Activated naive CD4-positive, alpha-beta T cell treated with anti-CD3 and anti-CD28 coated beads for 36 hours (primary cell): ENCODE measurements at regions not wholly inside any gene's neighbourhood (a gene's known extent, or its start where the extent isn't known, plus 50 kb on each side); places are given as distances from the start of the nearest gene placed in this dataset.

Experiments used
- CTCF ChIA-PET: fragments of 350-600 bp; sonication (Branson Sonifier 250); formaldehyde crosslinking; loops from one replicate; lab custom pipeline; 2021; ENCODE audit warnings: antibody characterized with exemption; lab: Charles Lee
- DNase-seq: peaks from one replicate; pipeline ENCODE4 v3.0.0-alpha.2; 2020
- H3K27ac Mint-ChIP-seq: one replicate; pipeline ENCODE4 v1.8.0; 2021; ENCODE audit warnings: mild to moderate bottlenecking, mixed read lengths
- H3K27me3 Mint-ChIP-seq: one replicate; pipeline ENCODE4 v1.8.0; 2021; ENCODE audit warnings: low read depth, mixed read lengths
- H3K36me3 Mint-ChIP-seq: one replicate; pipeline ENCODE4 v1.8.0; 2021; ENCODE audit warnings: low read depth, mixed read lengths
- H3K4me1 Mint-ChIP-seq: one replicate; pipeline ENCODE4 v1.8.0; 2021; ENCODE audit warnings: low read depth, mixed read lengths
- H3K4me3 Mint-ChIP-seq: one replicate; pipeline ENCODE4 v1.8.0; 2021; ENCODE audit warnings: mild to moderate bottlenecking, moderate library complexity, mixed read lengths
- H3K9me3 Mint-ChIP-seq: one replicate; pipeline ENCODE4 v1.8.0; 2021; ENCODE audit warnings: mixed read lengths
- intact Hi-C: fragments of 100-400 bp; cut with micrococcal nuclease; formaldehyde crosslinking; loops from one replicate; pipeline ENCODE4 v1.15.1; 2023

DNA sequence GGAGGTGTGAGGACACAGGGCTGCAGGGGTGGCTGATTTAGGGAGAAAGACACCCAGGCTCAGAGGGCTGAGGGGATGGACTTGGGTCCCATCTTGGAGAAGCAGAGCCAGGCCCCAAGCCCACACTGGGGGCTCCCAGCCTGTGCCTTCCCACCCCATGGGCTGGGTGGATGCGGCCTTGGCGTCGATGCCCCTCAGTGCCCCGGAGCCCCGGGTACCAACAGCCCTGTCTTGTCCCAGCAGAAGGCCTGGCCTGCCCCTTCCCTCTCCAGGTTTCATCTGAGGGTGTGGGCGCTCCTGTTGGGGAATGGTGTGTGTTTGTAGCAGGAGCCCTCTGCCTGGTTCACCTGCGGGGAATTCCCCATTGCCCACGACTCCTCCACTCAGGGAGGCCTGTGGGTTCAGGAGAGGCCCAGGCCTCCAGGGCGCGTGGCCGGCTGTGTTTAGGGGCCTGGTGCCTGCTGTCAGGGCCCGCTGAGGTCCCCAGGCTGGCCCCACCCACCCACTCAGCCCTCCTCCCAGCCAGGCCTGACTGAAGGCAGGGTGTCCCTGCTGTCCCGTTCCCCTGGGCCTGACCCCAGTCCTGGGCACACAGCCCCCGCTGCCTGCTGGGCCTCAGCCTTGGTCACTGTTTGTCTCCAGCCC, 51.1 kb upstream of the BEGAIN start:
- Mint-ChIP-seq H3K27me3 (no peaks in the 10 kb centered on the region), H3K4me1 (peaks cover 35% of the 10 kb centered on the region), H3K9me3 (no peaks in the 10 kb centered on the region), H3K36me3 (no peaks in the 10 kb centered on the region), H3K4me3 (no peak overlapping the region), H3K27ac (no peak overlapping the region)
- CTCF ChIA-PET, result no interaction called here
- no peak for DNase-seq
- intact Hi-C loops, result no loop called here

DNA sequence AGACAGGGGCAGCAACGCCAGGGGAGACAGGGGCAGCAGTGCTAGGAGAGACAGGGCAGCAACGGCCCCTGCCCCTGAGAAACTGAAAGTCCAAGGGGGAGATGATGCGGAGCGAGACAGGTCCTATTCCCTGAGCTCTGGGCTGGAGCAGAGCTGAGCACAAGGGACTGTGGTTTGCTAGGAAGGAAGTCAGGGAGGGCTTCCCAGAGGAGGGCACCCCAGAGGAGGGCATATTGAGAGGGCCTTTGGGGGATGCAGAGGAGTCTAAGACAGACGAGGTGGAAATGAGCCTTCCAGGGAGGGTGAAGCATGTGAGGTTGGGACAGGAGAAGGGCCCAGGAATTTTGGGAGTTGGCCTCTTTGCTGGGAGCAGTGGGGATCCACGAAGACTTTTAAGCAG, 52.1 kb upstream of the BEGAIN start:
- DNase-seq, result no peak
- Mint-ChIP-seq H3K4me3 (no peak overlapping the region), H3K27ac (no peak overlapping the region), H3K4me1 (peaks cover 35% of the 10 kb centered on the region), H3K27me3 (no peaks in the 10 kb centered on the region), H3K36me3 (no peaks in the 10 kb centered on the region), H3K9me3 (no peaks in the 10 kb centered on the region)
- CTCF ChIA-PET, result interaction anchor here (0.7 to 2.7 kb wide), 3 partner anchors 14 to 254 kb away, joined by 3 to 10 read pairs (median 3); no protein-coding TSS in a partner anchor
- intact Hi-C loops, result no loop called here

DNA sequence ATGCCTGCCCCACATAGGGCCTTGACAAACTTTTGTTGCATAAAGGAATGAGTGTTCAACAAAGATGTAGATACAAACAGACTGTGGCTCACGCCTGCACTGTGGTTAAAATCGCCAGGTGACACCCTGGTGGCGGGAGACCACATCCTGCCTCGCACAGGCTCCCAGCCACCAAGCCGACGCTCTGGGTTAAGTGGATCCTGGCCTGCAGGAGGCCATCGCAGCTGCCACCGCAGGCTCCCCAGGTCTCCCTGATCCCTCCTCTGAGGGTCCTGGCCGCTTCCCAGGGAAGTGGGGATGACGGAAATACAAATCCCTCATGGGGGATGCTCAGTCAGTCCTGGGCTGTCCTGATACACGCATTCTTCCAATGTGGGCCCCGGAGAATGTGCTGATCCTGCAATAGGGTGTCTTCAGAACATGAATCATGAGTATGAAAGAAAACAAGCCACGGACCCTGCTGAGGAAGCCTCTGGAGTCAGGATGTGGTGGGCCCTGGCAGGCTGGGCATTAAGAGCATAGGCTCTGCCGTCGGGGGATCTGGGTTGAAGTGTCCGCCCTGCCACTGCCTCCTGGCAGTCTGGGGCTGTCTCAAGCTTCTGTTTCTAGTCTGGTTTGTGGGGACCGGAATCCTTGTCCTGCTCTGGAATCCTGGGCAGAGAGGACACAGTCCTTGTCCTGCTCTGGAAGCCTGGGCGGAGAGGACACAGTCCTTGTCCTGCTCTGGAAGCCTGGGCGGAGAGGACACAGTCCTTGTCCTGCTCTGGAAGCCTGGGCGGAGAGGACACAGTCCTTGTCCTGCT, 53.5 kb upstream of the BEGAIN start:
- Mint-ChIP-seq H3K27me3 (no peaks in the 10 kb centered on the region), H3K27ac (peak overlapping the region; percentile 58), H3K9me3 (no peaks in the 10 kb centered on the region), H3K4me1 (peaks cover 49% of the 10 kb centered on the region), H3K4me3 (no peak overlapping the region), H3K36me3 (no peaks in the 10 kb centered on the region)
- peak; percentile 90 for DNase-seq
- intact Hi-C loops, result loop anchor here (1.0 to 10.0 kb wide), 2 partner anchors 53 to 336 kb away; partner anchors contain the start of genes BEGAIN and SLC25A29
- CTCF ChIA-PET, result interaction anchor here (2.7 kb wide), 1 partner anchor 256 kb away, joined by 10 read pairs; no protein-coding TSS in a partner anchor

DNA sequence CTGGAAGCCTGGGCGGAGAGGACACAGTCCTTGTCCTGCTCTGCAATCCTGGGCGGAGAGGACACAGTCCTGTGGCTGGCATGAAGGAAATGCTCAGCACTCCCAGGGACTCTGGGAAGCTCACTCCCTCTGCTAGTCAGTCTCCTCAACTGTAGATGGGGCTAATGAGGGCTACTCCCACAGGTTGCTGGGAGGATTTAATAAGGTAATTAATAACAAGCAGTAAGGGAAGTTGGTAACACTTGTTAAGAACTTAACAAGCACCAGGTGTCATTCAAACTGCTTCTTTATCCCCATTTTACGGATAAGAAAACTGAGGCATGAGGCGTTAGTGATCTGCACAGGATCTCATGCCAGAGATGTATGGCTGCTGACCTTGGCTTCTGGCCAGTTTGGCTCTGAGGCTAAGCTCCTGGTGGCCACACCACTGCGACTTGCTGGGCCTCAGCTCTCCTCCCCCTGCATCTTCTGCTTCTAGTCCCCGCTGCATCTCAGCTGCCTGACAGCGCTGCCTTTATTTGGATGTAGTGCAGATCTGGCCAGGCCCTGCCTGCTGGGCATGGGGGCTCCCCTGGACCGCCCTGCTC, 54.1 kb upstream of the BEGAIN start:
- intact Hi-C loops, result loop anchor here (10.0 kb wide), 1 partner anchor 337 kb away; the partner anchor contains the start of gene SLC25A29
- Mint-ChIP-seq H3K4me3 (no peak overlapping the region), H3K9me3 (no peaks in the 10 kb centered on the region), H3K4me1 (peaks cover 51% of the 10 kb centered on the region), H3K27ac (no peak overlapping the region), H3K36me3 (no peaks in the 10 kb centered on the region), H3K27me3 (no peaks in the 10 kb centered on the region)
- CTCF ChIA-PET, result interaction anchor here (2.7 kb wide), 1 partner anchor 256 kb away, joined by 10 read pairs; no protein-coding TSS in a partner anchor
- DNase-seq, result no peak

DNA sequence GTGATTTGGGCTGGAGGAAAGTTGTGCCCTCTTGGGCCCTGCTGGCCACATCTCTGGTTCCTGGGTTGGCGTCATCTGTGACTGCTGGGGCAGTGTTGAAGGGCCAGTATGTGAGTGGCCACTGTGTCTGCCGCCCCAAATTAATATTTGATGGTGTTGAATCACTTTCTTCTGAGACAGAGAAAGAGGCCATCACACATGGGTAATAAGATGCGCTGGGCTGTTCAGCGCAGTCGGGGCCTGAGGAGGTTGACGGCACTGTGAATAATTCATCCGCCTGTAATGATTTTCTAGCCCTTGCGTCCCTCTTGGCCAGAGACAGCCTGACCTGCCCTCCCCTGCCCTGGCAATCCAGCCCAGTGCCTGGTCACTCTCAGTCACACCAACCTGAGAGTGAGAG, 56.2 kb upstream of the BEGAIN start:
- Mint-ChIP-seq H3K9me3 (no peaks in the 10 kb centered on the region), H3K36me3 (no peaks in the 10 kb centered on the region), H3K4me3 (no peak overlapping the region), H3K4me1 (peaks cover 49% of the 10 kb centered on the region), H3K27ac (no peak overlapping the region), H3K27me3 (no peaks in the 10 kb centered on the region)
- intact Hi-C loops, result loop anchor here (10.0 kb wide), 1 partner anchor 339 kb away; the partner anchor contains the start of gene SLC25A29
- CTCF ChIA-PET, result interaction anchor here (1.0 to 1.2 kb wide), 3 partner anchors 12 to 260 kb away, joined by 3 to 5 read pairs (median 3); no protein-coding TSS in a partner anchor
- no peak for DNase-seq

DNA sequence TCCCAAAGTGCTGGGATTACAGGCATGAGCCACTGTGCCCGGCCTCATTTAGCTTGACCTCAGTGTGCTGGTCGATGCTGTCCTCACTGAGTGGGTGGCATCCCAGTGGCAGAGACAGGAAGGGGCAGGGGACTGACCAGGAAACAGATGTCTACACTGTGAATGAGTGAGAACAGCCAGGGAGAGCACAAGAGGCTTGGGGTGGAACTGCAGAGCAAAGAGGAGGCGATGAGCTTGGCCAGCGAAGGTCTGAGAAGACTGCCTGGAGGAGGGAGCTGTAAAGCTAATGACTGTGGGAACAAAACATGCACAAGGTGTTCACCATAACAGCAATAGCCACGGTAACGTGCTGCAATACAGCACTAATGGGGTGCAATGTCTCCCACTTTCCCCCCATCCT, 57.2 kb upstream of the BEGAIN start:
- no peak overlapping the region for H3K4me3 Mint-ChIP-seq
- no peak overlapping the region for H3K27ac Mint-ChIP-seq

DNA sequence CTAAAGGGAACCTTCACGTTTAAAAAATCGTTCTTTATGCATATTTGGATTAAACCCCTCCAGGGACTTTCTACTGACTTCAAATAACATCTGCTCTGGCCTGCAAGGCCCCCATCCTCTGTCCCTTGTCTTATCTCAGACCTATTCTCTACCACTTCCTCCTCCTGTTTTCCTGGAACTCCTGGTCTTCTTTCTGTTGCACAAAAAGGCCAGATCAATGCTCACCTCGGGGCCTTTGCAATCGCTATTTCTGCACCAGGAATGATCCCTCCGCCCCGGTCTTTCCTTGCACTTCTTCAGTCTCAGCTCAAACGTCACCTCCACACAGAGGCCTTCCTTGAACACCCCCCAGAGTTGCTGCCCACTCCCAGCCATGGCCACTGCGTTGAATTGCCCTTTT, 57.6 kb upstream of the BEGAIN start:
- peaks cover 36% of the 10 kb centered on the region for H3K4me1 Mint-ChIP-seq
- no peaks in the 10 kb centered on the region for H3K36me3 Mint-ChIP-seq
- H3K9me3 Mint-ChIP-seq, result no peaks in the 10 kb centered on the region
- CTCF ChIA-PET, result interaction anchor here (1.1 to 3.4 kb wide), 14 partner anchors 9 to 262 kb away, joined by 4 to 125 read pairs (median 11); no protein-coding TSS in a partner anchor
- H3K4me3 Mint-ChIP-seq, result no peak overlapping the region
- no peak overlapping the region for H3K27ac Mint-ChIP-seq
- H3K27me3 Mint-ChIP-seq, result no peaks in the 10 kb centered on the region
- intact Hi-C loops, result loop anchor here (1.0 to 10.0 kb wide), 5 partner anchors 98 to 340 kb away; partner anchors contain the start of gene SLC25A29
- DNase-seq, result no peak

More for the DNA sequence above, 57.2 kb upstream of the BEGAIN start:
- Mint-ChIP-seq H3K36me3 (no peaks in the 10 kb centered on the region), H3K9me3 (no peaks in the 10 kb centered on the region), H3K27me3 (no peaks in the 10 kb centered on the region), H3K4me1 (peaks cover 40% of the 10 kb centered on the region)
- CTCF ChIA-PET, result interaction anchor here (0.8 to 3.4 kb wide), 10 partner anchors 9 to 262 kb away, joined by 4 to 125 read pairs (median 11); no protein-coding TSS in a partner anchor
- intact Hi-C loops, result loop anchor here (2.0 to 10.0 kb wide), 2 partner anchors 98 to 340 kb away; partner anchors contain the start of gene SLC25A29
- no peak for DNase-seq

DNA sequence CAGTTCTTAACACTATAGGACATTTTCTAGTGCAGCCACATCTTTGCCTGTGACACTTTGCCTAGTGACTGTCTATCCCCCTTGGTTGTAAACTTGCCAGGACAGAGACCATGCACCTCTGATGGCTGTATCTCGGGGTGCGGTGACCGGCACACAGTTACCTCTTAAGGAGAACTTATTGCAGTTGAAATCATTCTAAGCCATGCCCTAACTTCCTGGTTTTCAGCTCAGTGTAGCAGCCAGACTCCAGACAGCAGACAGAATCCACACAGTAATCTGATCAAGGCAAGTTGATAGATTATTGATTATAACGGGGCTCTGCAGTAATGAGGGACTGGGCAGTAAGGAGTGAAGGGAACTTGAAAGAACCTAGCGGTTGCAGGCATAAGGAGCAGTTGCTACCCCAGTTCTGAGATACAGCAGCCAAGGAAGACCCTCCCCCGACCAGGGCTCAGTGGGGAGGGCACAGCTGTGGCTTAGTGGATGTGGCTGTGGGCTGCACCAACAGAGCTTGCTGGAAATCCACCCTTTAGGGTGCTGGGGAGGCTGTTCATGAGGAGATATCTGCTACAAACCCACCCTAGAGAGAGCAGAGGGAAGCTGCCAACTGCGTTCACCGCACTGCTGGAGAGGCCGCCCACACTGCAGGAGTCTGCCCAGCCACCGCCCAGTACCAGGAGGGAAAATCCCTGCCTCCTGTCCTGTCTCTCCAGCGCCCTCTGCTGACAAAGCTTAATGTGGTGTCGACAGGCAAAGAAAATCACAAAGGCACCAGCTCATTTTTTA, 58.2 kb upstream of the BEGAIN start:
- H3K4me3 Mint-ChIP-seq, result no peak overlapping the region
- no peaks in the 10 kb centered on the region for H3K27me3 Mint-ChIP-seq

DNA sequence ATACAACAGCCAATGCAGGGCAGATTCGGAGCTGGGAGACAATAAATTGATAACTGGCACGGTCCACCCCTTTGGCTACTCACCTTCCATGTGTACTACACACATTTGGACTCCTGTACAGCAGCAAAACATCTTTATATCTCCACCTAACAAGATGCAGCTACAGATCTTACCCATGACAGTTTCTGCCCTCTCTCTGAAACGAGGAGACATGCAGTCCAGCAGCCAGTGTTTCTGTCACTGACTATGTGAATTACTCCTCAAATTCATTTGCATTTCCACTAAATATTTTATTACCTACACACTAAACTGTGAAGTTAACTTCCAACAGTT, 58.7 kb upstream of the BEGAIN start:
- H3K4me1 Mint-ChIP-seq, result peaks cover 25% of the 10 kb centered on the region
- no peaks in the 10 kb centered on the region for H3K36me3 Mint-ChIP-seq
- H3K9me3 Mint-ChIP-seq, result no peaks in the 10 kb centered on the region
- no peaks in the 10 kb centered on the region for H3K27me3 Mint-ChIP-seq
- H3K27ac Mint-ChIP-seq, result no peak overlapping the region
- CTCF ChIA-PET, result interaction anchor here (0.6 to 3.4 kb wide), 38 partner anchors 8 to 423 kb away, joined by 3 to 125 read pairs (median 4); no protein-coding TSS in a partner anchor
- no peak overlapping the region for H3K4me3 Mint-ChIP-seq
- intact Hi-C loops, result loop anchor here (1.0 to 10.0 kb wide), 5 partner anchors 99 to 341 kb away; partner anchors contain the start of gene SLC25A29
- DNase-seq, result no peak

More for the DNA sequence above, 58.2 kb upstream of the BEGAIN start:
- CTCF ChIA-PET, result interaction anchor here (0.6 to 3.4 kb wide), 38 partner anchors 8 to 422 kb away, joined by 3 to 125 read pairs (median 4); no protein-coding TSS in a partner anchor
- no peaks in the 10 kb centered on the region for H3K36me3 Mint-ChIP-seq
- H3K9me3 Mint-ChIP-seq, result no peaks in the 10 kb centered on the region
- H3K4me1 Mint-ChIP-seq, result peaks cover 30% of the 10 kb centered on the region
- no peak overlapping the region for H3K27ac Mint-ChIP-seq
- DNase-seq, result peak; percentile 97
- intact Hi-C loops, result loop anchor here (1.0 to 10.0 kb wide), 5 partner anchors 99 to 341 kb away; partner anchors contain the start of gene SLC25A29

DNA sequence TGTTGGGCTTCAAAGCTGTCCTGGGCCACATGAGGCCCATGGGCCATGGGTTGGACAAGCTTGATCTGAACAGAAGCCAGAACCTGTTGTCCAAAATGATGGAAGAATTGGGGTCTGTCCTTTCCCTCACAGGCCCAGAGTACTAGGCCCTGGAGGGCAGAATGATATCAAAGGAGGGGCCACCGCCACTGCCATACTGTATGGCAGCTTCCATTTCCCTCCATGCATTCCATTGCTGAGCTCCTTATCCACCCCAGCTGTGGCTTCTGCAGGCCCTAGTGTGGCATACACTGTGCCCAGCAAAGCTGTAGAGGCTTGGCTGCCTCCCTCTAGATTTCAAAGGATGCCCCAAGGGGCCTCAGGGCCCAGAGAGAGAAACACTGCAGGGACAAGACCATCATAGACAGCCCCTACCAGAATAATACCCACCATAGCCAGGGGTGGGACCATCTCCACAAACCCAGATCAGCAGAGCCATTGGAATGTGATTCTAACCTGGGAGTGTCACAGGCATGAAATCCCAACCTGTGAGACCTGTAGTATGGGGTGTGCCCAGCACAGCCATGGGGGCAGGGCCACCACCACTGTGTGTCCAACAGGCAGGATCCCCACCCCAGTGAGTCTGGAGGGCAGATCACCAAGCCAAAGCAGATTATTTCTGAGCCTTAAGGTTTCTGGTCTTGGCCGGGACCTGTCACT, 61.4 kb upstream of the BEGAIN start:
- H3K9me3 Mint-ChIP-seq, result no peaks in the 10 kb centered on the region
- intact Hi-C loops, result loop anchor here (10.0 kb wide), 1 partner anchor 344 kb away; the partner anchor contains the start of gene SLC25A29

More for the DNA sequence above, 61.4 kb upstream of the BEGAIN start:
- H3K4me1 Mint-ChIP-seq, result peaks cover 17% of the 10 kb centered on the region
- peaks cover 1% of the 10 kb centered on the region for H3K27me3 Mint-ChIP-seq
- H3K36me3 Mint-ChIP-seq, result no peaks in the 10 kb centered on the region
- no peak overlapping the region for H3K4me3 Mint-ChIP-seq
- DNase-seq, result no peak
- CTCF ChIA-PET, result interaction anchor here (1.3 kb wide), 1 partner anchor 124 kb away, joined by 3 read pairs; no protein-coding TSS in a partner anchor
- H3K27ac Mint-ChIP-seq, result no peak overlapping the region
